NCI-H1436 treated with DMSO at 0.1 percent for 48 hours (cell line): ENCODE measurements at regions not wholly inside any gene's neighbourhood (a gene's known extent, or its start where the extent isn't known, plus 50 kb on each side); places are given as distances from the start of the nearest gene placed in this dataset.
"Not testable (repeated sequence)": the region's sequence is repeated elsewhere in the genome, so short reads cannot be mapped to it uniquely, and the experiment has no call there.

ENCODE experiments used
- DNase-seq: peaks from one replicate; lab custom pipeline; 2025; lab: John Stamatoyannopoulos, UW

DNA sequence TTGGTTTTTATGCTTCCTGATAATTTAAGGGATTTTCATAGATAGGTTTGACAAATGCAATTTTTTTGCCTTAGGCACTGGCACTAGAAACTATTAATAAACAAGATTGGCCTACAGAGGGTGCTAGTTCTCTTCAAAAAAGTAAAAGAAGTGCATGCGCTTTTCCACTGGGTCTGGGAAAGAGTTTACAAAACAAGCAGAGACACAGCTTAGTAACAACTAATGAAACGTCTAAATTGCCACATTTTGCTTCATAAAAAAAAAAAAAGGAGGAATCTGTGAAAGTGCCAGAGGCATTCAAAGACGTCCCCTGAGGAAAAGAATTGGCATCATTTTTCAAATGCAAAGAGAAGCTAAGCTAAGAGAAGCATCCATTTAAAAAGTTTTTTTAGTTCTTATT is 58.3 kb upstream of the EEA1 start:
- DNase-seq, result peak; percentile 62

DNA sequence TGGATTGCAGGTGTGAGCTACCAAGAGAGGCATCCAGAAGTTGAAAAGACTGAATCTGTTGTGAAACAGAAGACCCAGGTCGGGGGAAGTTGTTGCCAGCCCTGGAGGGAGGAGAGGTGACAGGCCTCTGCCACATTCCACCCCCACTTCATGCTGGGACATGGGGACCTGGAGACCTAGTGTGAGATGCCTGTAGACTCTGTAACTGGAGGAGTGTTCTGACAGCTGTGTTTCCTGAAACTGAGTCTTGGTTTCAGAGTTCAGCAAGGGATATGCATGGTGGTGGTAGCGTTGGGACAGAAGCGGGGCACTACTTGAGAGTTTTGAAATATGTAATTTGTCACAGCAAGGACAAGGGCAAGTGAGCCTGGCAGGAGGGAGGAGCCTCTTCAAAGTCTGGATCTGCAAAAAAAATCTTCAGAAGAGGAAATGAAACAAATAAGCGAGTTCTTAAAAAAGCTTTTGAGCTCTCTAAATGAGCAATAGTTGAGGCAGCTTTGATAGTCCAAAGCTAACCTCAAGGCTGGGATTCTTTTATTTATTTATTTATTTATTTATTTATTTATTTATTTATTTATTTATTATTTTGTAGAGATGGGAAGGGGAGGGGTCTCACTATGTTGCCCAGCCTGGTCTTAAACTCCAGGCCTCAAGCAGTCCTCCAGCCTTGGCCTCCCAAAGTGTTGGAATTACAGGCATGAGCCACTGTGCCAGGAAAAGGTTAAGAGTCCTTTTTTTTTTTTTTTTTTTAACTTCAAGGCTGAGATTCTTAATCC is 58.9 kb upstream of the EEA1 start:
- no peak for DNase-seq

DNA sequence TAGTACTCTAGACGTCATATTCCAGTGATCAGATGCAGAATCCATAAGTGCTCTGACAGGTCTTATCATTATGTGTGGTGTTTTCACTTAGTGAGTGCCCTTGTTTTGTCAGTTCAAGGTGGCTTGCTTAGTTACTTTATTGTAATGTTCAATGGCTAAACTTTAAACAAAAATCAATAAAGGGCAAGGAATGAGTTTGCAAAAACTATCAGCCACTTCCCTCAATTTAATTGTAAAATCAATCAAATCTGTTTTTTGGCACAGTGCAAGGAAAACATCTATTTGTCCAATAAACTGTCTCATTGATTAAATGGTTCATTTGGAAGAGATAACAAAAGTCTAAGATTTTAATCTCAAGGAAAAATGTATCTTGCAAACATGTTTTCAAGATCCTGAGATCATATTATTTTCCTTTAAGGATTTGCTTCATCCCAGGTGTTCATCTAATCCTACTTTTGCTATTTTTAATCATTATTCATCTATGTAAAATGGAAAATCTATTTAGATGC is 59.6 kb upstream of the EEA1 start:
- DNase-seq, result no peak

- DNase-seq, result no peak
Observed at GRCh38 chr12:92989715-92990484, 60.8 kb upstream of the EEA1 start.

DNA sequence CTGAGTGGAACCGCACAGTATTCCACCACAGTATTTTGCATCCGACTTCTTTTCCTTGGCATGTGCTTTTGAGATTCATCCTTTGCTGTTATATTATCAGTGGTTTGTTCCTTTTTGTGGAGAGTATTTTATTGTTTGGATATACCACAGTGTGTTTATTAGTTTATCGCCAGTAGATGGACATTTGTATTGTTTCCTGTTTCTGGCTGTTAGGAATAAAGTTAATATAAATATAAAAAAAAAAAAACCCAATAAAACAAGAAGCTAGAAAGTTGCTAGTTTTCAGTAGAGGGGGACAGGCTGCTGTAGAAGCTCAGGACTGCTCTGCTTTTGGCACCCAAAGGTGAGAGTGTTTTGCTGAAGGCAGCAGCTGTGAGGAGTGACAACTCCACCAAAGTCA is 62.0 kb upstream of the EEA1 start:
- no peak for DNase-seq

DNA sequence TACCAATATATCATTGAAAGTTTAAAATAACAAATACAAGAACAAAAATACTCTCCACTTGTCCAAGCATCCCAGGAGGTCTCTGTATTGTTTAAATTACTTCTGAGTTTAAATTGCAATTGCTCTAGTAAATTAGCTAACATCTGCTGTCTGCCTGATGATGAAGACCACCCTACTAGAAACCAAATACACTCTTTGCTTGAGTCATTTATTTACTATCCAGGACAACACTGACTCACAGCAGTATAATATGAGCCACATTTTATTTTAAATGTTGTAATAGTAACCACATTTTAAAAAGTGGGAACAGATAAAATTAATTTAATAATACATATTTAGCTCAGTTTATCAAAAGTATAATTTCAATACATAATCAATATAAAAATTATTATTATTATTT is 62.9 kb upstream of the EEA1 start:
- no peak for DNase-seq

DNA sequence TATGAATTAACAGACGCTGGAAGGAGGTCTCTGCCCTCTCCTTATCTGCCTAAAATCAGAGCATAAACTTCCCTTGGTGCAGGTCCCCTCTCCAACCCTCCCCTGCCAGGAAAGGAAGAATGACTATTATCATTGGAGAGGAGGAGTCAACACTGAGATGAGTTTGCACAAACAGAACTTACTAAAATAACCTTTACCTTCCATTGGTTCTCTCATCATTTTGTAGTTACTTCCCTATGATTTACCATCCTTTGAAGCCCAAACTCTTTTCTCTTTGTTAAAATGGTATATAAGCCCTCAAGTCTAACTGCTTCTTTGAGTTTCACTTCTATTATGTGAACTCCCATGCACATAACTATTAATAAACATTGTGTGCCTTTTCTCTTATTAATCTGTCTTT is 64.2 kb upstream of the EEA1 start:
- no peak for DNase-seq

GRCh38 chr12:92995258-92995903 is 66.3 kb upstream of the EEA1 start:
- DNase-seq, result no peak

DNA sequence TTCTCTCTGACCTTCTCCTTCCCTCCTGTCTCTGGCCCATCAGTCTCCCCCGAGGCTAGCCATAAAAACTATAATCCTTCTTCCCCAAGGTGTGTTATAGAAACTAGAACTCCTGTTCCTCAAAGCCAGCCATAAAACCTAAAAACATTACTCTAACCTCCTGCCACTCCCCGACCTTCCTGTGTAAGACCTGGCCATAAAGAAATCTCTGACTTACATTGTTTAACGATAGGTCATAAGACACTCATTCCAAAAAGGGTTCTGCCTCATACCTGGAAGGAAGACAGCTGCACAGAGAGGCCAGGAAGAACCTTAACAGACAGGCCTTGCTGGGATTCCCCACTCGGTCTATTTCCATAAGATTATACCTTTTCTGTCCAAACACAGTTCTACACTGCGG is 70.9 kb upstream of the EEA1 start:
- DNase-seq, result no peak

DNA sequence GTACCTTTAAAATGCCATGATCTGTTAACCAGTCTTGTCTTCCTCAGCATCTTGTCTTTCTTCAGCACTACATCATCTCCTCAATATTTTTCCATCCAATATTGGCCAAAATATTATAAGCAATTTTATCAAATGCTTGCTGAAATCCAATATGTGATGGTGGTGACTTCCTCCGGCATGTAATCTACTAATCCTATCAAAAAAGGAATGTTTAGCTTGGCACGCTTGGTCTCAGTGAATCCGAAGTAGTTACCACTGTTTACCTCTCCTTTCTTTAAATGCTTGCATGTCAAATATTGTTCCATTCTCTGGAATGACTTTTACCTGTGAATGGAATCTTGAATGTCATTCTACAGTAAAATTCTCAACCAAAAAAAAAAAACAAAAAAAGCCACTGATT is 72.3 kb upstream of the EEA1 start:
- no peak for DNase-seq

DNA sequence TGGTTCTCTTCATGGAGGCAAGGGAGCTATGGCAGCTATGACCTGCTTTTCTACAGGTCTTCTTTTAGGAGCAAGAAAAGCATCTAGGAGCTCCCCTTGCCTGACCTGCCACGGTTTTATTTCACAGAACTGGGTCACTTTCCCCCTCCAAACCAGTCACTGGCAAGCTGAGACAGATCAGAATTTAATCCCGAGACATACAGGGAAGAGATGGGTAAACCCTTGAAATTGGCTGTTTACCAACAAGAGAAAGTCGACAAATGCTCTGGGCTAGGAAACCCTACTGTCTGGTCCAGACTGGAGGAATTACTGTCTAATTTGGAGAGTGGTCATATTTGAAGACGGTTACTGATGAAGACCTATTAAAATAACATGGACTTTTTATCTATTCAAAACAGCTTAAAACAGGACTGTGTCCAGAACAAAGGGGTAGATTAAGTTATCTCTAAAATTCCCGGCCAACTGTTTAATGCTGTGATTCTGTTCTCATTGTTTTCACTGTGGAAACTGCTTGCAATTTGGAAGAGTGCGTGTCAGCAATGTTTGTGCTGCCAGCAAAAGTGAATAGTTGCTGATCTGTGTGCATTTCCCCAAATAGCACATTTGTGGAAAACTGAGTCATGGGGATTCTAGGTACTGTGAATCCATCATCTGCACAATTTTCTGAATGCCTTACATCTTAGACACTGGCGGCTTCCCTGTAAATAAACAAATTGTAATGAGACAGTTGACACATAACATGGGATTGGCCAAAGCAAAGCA is 73.4 kb upstream of the EEA1 start:
- DNase-seq, result no peak

DNA sequence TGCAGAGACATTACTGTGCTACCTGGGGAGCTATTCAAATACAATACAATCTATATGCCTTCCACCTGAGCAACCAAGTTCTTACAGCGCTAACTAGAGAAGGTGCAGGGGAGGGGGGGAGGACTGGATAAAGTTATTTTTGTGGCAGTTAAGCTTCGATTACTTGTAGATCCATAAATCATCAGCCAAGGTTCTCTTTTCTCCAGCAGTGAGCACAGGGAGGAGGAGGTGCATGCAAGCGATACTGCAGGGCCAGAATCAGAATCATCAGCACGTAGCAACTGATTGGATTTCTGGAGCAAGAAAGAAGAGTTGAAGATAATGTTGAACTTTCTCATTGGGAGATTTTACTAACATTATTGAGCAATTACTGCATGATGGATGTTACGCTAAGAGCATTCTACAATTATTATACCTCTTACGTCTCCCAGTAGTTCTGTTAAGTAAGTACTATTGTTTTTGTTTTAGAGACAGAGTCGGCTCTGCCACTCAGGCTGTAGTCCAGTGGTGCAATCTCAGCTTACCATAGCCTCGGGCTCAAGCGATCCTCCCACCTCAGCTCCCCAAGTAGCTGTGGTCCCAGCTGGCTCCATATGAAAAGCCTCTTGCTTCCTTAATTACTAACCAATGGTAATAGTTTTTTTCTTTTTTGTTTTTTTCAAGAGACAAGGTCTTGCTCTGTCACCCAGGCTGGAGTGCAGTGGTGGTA is 74.6 kb upstream of the EEA1 start:
- DNase-seq, result no peak

DNA sequence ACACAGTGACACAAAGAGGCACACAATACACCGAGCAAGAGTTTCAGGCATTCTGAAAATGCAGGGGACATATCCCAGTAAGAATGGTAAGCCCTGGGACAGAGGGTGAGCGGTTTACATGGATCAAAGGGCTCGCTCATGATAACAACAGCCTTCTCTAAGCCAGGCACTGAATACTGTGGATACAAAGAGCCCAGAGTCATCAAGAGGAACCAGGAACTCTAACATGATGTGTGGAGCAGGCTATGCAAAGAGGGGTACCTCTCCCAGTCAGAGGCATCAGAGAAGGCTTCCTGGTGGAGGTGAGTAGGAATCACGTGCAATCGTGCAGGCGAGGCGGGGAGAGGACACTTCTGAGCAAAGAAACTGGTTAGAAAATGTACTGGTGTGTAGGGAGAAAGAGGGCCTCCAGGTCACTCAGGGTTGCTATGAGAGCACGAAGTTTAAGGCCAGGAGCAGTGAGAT is 76.9 kb upstream of the EEA1 start:
- no peak for DNase-seq

DNA sequence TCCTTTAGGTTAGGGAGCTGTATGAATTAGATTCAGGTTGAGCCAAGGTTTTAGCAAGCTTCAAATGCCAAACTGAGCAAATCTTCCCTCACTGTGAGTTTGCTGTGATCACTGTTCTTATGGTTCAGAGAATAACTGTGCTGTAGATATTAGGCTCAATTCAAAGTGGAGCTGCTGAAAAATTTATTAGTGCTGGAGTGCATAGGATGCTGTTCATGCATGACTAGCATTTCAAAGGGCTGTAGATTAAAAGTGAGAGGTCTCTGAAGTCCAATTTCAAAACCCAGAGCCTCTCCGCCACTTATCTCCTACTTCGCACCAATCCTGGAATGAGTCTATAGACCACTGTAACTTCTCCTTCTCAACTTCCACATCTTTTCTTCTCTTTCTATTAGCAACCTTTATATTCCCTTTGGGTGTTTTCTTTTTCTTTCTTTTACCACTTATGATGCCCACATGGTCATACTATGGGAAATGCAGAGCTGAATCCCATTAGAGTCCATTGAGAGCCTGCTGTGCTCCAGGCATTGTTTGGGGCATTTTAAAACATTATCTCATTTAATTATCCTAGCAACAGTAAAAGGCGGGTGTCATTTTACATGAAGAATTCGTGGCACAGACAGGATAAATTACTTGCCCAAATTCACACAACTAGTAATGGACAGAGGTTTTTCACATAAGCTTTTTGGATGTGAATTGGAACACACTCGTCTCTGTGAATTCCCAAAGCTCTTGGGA is 77.5 kb upstream of the EEA1 start:
- no peak for DNase-seq

GRCh38 chr12:93007544-93007943 is 78.4 kb upstream of the EEA1 start:
- no peak for DNase-seq

GRCh38 chr12:93008044-93008778 is 79.1 kb upstream of the EEA1 start:
- no peak for DNase-seq

GRCh38 chr12:93008880-93009279 is 79.8 kb upstream of the EEA1 start:
- DNase-seq, result not testable (repeated sequence)

GRCh38 chr12:93009533-93009932 is 80.4 kb upstream of the EEA1 start:
- no peak for DNase-seq

DNA sequence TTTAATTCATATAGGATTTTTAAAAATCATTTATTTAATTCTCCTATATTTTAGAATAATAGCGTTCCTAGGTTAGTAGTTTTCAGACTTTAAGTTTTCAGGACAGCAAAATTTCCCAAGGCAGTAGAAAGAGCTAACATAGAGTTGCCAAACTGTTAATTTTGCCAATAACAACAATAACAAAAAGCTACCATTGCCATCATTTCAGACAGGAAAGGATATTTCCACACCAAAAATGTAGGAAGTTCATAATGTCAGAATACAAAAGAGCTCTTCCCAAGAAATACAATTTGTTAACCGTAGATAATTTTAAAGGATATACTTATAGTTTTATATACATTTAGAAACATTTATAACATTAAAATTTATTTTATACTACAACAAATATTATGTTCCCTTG is 81.4 kb upstream of the EEA1 start:
- no peak for DNase-seq

- no peak for DNase-seq
Observed at GRCh38 chr12:93011100-93011499, 82.0 kb upstream of the EEA1 start.
